Astrocyte (in vitro differentiated cells and primary cell): ENCODE measurements at regions not wholly inside any gene's neighbourhood (a gene's known extent, or its start where the extent isn't known, plus 50 kb on each side); places are given as distances from the start of the nearest gene placed in this dataset.

Experiments used
- DNase-seq: peaks from one replicate; pipeline ENCODE4 v3.0.0-alpha.2; 2010; ENCODE audit warnings: low read depth
- FAIRE-seq: peaks from 2 replicates; lab custom pipeline; 2011; peaks lifted over from hg19 to GRCh38; lab: Jason Lieb, UNC
- H2AFZ ChIP-seq: 2 replicates; pipeline ENCODE4 v1.6.0; 2012; ENCODE audit warnings: low read depth, low read length, inconsistent platforms
- H3K27ac ChIP-seq: 2 replicates; pipeline ENCODE4 v1.5.1; 2011; ENCODE audit warnings: low read depth, low read length, inconsistent platforms
- H3K27me3 ChIP-seq: 2 replicates; pipeline ENCODE4 v1.6.0; 2011; ENCODE audit warnings: low read length, inconsistent platforms; ENCODE audit not compliant: insufficient read depth
- H3K36me3 ChIP-seq: 2 replicates; pipeline ENCODE4 v1.5.1; 2011; ENCODE audit warnings: low read length, inconsistent platforms; ENCODE audit not compliant: insufficient read depth
- H3K4me1 ChIP-seq: 2 replicates; pipeline ENCODE4 v1.5.1; 2011; ENCODE audit warnings: low read length, inconsistent platforms; ENCODE audit not compliant: insufficient read depth
- H3K4me2 ChIP-seq: 2 replicates; pipeline ENCODE4 v1.6.0; 2012; ENCODE audit warnings: low read length, inconsistent platforms
- H3K4me3 ChIP-seq: 2 replicates; pipeline ENCODE4 v1.5.1; 2011; ENCODE audit warnings: low read depth, mild to moderate bottlenecking, low read length, inconsistent platforms; ENCODE audit not compliant: insufficient read depth
- H3K79me2 ChIP-seq: 2 replicates; pipeline ENCODE4 v1.6.0; 2012; ENCODE audit warnings: mild to moderate bottlenecking, low read length, inconsistent platforms; ENCODE audit not compliant: insufficient read depth
- H3K9ac ChIP-seq: 2 replicates; pipeline ENCODE4 v1.6.0; 2012; ENCODE audit warnings: mild to moderate bottlenecking, low read length, inconsistent platforms
- H3K9me3 ChIP-seq: 2 replicates; pipeline ENCODE4 v1.5.1; 2012; ENCODE audit warnings: low read depth, mild to moderate bottlenecking, low read length, inconsistent platforms; ENCODE audit not compliant: insufficient read depth
- H4K20me1 ChIP-seq: 2 replicates; pipeline ENCODE4 v1.6.0; 2012; ENCODE audit warnings: low read length, inconsistent platforms; ENCODE audit not compliant: insufficient read depth
- H3K27ac Mint-ChIP-seq: one replicate; pipeline ENCODE4 v1.8.0; 2021; ENCODE audit warnings: mild to moderate bottlenecking, mixed read lengths; ENCODE audit not compliant: unreplicated experiment
- H3K27me3 Mint-ChIP-seq: one replicate; pipeline ENCODE4 v1.8.0; 2021; ENCODE audit warnings: low read depth, mixed read lengths; ENCODE audit not compliant: unreplicated experiment
- H3K36me3 Mint-ChIP-seq: one replicate; pipeline ENCODE4 v1.8.0; 2021; ENCODE audit warnings: low read depth, mixed read lengths; ENCODE audit not compliant: unreplicated experiment
- H3K4me1 Mint-ChIP-seq: one replicate; pipeline ENCODE4 v1.8.0; 2021; ENCODE audit warnings: low read depth, mixed read lengths; ENCODE audit not compliant: unreplicated experiment
- H3K4me3 Mint-ChIP-seq: one replicate; pipeline ENCODE4 v1.8.0; 2021; ENCODE audit warnings: mild to moderate bottlenecking, moderate library complexity, mixed read lengths; ENCODE audit not compliant: unreplicated experiment
- H3K9me3 Mint-ChIP-seq: one replicate; pipeline ENCODE4 v1.8.0; 2021; ENCODE audit warnings: mild to moderate bottlenecking, mixed read lengths; ENCODE audit not compliant: unreplicated experiment
- CTCF ChIP-seq: IDR thresholded peaks from 2 replicates; pipeline ENCODE4 v1.5.1; 2011; ENCODE audit warnings: low read depth, mild to moderate bottlenecking, inconsistent platforms, low read length, moderate library complexity; ENCODE audit not compliant: insufficient read depth
- EZH2 ChIP-seq: IDR thresholded peaks from 2 replicates; pipeline ENCODE4 v1.6.1; 2012; ENCODE audit warnings: mild to moderate bottlenecking, low read length, inconsistent platforms; ENCODE audit not compliant: insufficient read depth

- TF ChIP-seq CTCF = no peak
- no peak for TF ChIP-seq EZH2
- Mint-ChIP-seq H3K9me3 (no peaks in the 10 kb centered on the region), H3K27me3 (no peaks in the 10 kb centered on the region)
Measured at GRCh38 chrX:25858273-25858880, 279.8 kb upstream of the MAGEB18 start.

GRCh38 chrX:25860322-25860721, 277.8 kb upstream of the MAGEB18 start:
- H3K4me3 Mint-ChIP-seq = no peak overlapping the region
- H3K27ac ChIP-seq = no peak overlapping the region
- H3K9ac ChIP-seq = no peak overlapping the region
- no peaks in the 10 kb centered on the region for H4K20me1 ChIP-seq
- no peaks in the 10 kb centered on the region for H3K4me1 Mint-ChIP-seq
- no peaks in the 10 kb centered on the region for H3K9me3 ChIP-seq
- no peaks in the 10 kb centered on the region for H3K36me3 Mint-ChIP-seq
- no peak overlapping the region for H3K27ac Mint-ChIP-seq
- no peaks in the 10 kb centered on the region for H3K4me1 ChIP-seq
- no peak overlapping the region for H3K4me3 ChIP-seq
- TF ChIP-seq EZH2 (no peak), CTCF (no peak)
- FAIRE-seq (no peak), DNase-seq (no peak)
- no peaks in the 10 kb centered on the region for H3K9me3 Mint-ChIP-seq
- no peak overlapping the region for H3K4me2 ChIP-seq
- H3K27me3 ChIP-seq = no peaks in the 10 kb centered on the region
- no peaks in the 10 kb centered on the region for H3K79me2 ChIP-seq
- H2AFZ ChIP-seq = no peak overlapping the region
- H3K27me3 Mint-ChIP-seq = no peaks in the 10 kb centered on the region
- no peaks in the 10 kb centered on the region for H3K36me3 ChIP-seq

More at GRCh38 chrX:25858273-25858880, 279.8 kb upstream of the MAGEB18 start:
- Mint-ChIP-seq H3K4me3 (no peak overlapping the region), H3K27ac (no peak overlapping the region), H3K36me3 (no peaks in the 10 kb centered on the region), H3K4me1 (no peaks in the 10 kb centered on the region)
- Histone ChIP-seq H4K20me1 (no peaks in the 10 kb centered on the region), H3K27me3 (no peaks in the 10 kb centered on the region), H3K36me3 (no peaks in the 10 kb centered on the region), H3K4me2 (no peak overlapping the region), H2AFZ (no peak overlapping the region), H3K79me2 (no peaks in the 10 kb centered on the region), H3K9ac (no peak overlapping the region), H3K4me1 (no peaks in the 10 kb centered on the region), H3K4me3 (no peak overlapping the region), H3K9me3 (no peaks in the 10 kb centered on the region), H3K27ac (no peak overlapping the region)
- DNase-seq (no peak), FAIRE-seq (peak; percentile 55)

- TF ChIP-seq EZH2 (no peak), CTCF (no peak)
- H3K27ac ChIP-seq = no peak overlapping the region
- FAIRE-seq = no peak
- Mint-ChIP-seq H3K27ac (no peak overlapping the region), H3K9me3 (no peaks in the 10 kb centered on the region), H3K36me3 (no peaks in the 10 kb centered on the region), H3K4me1 (peaks cover 5% of the 10 kb centered on the region), H3K4me3 (no peak overlapping the region), H3K27me3 (no peaks in the 10 kb centered on the region)
- no peaks in the 10 kb centered on the region for H3K36me3 ChIP-seq
- no peaks in the 10 kb centered on the region for H3K79me2 ChIP-seq
- no peaks in the 10 kb centered on the region for H3K27me3 ChIP-seq
- no peak overlapping the region for H2AFZ ChIP-seq
- DNase-seq = no peak
- no peak overlapping the region for H3K4me3 ChIP-seq
- no peak overlapping the region for H3K4me2 ChIP-seq
- H3K9ac ChIP-seq = no peak overlapping the region
- H4K20me1 ChIP-seq = no peaks in the 10 kb centered on the region
- no peaks in the 10 kb centered on the region for H3K9me3 ChIP-seq
- H3K4me1 ChIP-seq = no peaks in the 10 kb centered on the region
Measured at GRCh38 chrX:25869761-25870160, 268.4 kb upstream of the MAGEB18 start.
